IMR-90 (cell line): ENCODE measurements at regions not wholly inside any gene's neighbourhood (a gene's known extent, or its start where the extent isn't known, plus 50 kb on each side); places are given as distances from the start of the nearest gene placed in this dataset.

Experiments
- CEBPB ChIP-seq: IDR thresholded peaks from 2 replicates; pipeline ENCODE4 v1.6.1; 2012; ENCODE audit warnings: low read depth, low read length, improper control_type of control experiment
- CHD1 ChIP-seq: IDR thresholded peaks from 2 replicates; pipeline ENCODE4 v1.6.1; 2012; ENCODE audit warnings: low read depth, low read length, improper control_type of control experiment
- CTCF ChIP-seq: conservative IDR thresholded peaks from 2 replicates; pipeline ENCODE4 v1.5.1; 2012; ENCODE audit warnings: mild to moderate bottlenecking, low read depth, low read length, improper control_type of control experiment
- MXI1 ChIP-seq: IDR thresholded peaks from 2 replicates; pipeline ENCODE4 v1.6.1; 2012; ENCODE audit warnings: low read depth, mild to moderate bottlenecking, low read length, moderate library complexity, borderline replicate concordance
- NFE2L2 ChIP-seq: fragments of 150-350 bp; IDR thresholded peaks from 2 replicates; pipeline ENCODE4 v1.6.1; 2016; ENCODE audit warnings: low read depth, mild to moderate bottlenecking, low read length
- POLR2A ChIP-seq: IDR thresholded peaks from 2 replicates; pipeline ENCODE4 v1.6.1; 2012; ENCODE audit warnings: mild to moderate bottlenecking, low read depth, low read length
- RAD21 ChIP-seq: IDR thresholded peaks from 2 replicates; pipeline ENCODE4 v1.6.1; 2012; ENCODE audit warnings: low read length, improper control_type of control experiment
- RCOR1 ChIP-seq: IDR thresholded peaks from 2 replicates; pipeline ENCODE4 v1.6.1; 2012; ENCODE audit warnings: mild to moderate bottlenecking, low read length, improper control_type of control experiment; ENCODE audit not compliant: insufficient replicate concordance
- RFX5 ChIP-seq: IDR thresholded peaks from 2 replicates; pipeline ENCODE4 v1.8.0; 2012; ENCODE audit warnings: low read depth, mild to moderate bottlenecking, low read length, moderate library complexity
- SMC3 ChIP-seq: fragments of 150-350 bp; IDR thresholded peaks from 2 replicates; pipeline ENCODE4 v1.6.1; 2016; ENCODE audit warnings: low read depth, mild to moderate bottlenecking, antibody characterized with exemption, low read length, moderate library complexity
- TF ChIP-seq, protein P1 (sequence below): fragments of 150-350 bp; IDR thresholded peaks from 2 replicates; pipeline ENCODE4 v1.6.1; 2016; ENCODE audit warnings: low read depth, mild to moderate bottlenecking, low read length, moderate library complexity, borderline replicate concordance

DNA sequence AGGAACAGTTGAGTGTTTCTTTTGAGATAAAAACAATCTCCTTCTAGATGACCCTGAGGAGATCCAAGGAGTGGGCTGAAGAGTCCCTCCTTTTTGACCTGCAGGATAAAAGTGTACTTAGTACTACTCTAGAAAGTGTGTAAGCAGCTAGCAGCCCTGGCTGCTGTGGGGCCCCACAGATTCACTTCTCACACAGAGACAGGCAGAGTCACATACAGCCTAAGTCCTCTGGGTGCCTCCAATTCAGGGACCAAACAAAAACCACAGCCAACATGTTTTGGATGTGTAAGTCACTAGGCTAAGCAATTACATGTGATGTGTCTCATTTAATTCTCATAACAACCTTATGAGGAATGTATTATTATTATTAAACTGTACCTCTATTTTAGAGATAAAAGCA, 97.1 kb downstream of the TMEM100 start:
- no peak for TF ChIP-seq RAD21
- no peak for TF ChIP-seq CTCF
- TF ChIP-seq CEBPB, result no peak
- no peak for TF ChIP-seq MXI1
- TF ChIP-seq POLR2A, result no peak
- no peak for TF ChIP-seq NFE2L2
- TF ChIP-seq, protein P1, sequence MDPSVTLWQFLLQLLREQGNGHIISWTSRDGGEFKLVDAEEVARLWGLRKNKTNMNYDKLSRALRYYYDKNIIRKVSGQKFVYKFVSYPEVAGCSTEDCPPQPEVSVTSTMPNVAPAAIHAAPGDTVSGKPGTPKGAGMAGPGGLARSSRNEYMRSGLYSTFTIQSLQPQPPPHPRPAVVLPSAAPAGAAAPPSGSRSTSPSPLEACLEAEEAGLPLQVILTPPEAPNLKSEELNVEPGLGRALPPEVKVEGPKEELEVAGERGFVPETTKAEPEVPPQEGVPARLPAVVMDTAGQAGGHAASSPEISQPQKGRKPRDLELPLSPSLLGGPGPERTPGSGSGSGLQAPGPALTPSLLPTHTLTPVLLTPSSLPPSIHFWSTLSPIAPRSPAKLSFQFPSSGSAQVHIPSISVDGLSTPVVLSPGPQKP, result no peak
- no peak for TF ChIP-seq RFX5
- TF ChIP-seq CHD1, result no peak
- TF ChIP-seq RCOR1, result no peak
- TF ChIP-seq SMC3, result no peak
